Stomach (tissue), 4 donors: ENCODE measurements at regions not wholly inside any gene's neighbourhood (a gene's known extent, or its start where the extent isn't known, plus 50 kb on each side); places are given as distances from the start of the nearest gene placed in this dataset.

ENCODE experiments used
- EP300 ChIP-seq: sonication (generic); formaldehyde crosslinking; IDR thresholded peaks from one replicate; pipeline ENCODE4 v1.6.1; 2017; ENCODE audit warnings: antibody characterized with exemption
- POLR2A ChIP-seq, 4 donors: fragments of 450-650 bp; IDR thresholded peaks; one replicate each; pipeline ENCODE4 v1.6.1; 2016; ENCODE audit warnings: antibody characterized with exemption in 4 of 4, control low read depth in 2 of 4, mild to moderate bottlenecking in 1 of 4, moderate library complexity in 1 of 4
- POLR2AphosphoS5 ChIP-seq, 3 donors: sonication (generic); formaldehyde crosslinking; IDR thresholded peaks; one replicate each; pipeline ENCODE4 v1.6.1; 2016; ENCODE audit warnings: antibody characterized with exemption in 3 of 3
- TF ChIP-seq, protein P1 (sequence below), 7 experiments: fragments of 450-650 bp in 4 of 7; fragments of 200-600 bp in 3 of 7; sonication (generic) in 3 of 7; IDR thresholded peaks; one replicate each; pipeline ENCODE4 v1.5.1; 2016 to 2019; ENCODE audit warnings: antibody characterized with exemption in 7 of 7, control low read depth in 2 of 7, mild to moderate bottlenecking in 1 of 7

DNA sequence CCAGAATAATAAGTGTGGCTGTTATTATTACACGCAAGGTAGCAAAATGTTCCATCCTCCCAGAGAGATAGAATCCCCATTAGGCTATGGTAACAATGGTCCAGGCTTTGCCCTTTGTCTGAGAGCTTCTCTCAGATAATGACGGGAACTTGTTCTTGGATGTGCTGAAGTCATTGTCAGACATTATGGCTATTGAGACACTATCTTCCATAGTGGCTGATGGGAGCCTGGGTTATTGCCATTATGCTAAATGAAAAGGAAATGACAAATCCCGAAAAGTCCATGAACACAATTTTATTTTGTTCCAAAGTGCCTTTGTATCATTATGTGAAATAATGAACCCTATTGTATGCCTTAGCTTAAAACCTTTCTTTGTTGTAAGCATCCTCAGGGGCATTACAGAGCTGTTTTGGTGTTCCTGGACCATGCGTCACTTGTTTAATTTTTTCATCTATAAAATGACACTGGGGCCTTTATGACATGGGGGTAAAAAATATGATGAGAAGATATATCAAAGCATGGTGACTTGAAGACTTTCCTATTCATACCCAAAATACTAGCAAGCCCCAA lies 218.5 kb downstream of the KCNS3 start:
- TF ChIP-seq, protein P1, sequence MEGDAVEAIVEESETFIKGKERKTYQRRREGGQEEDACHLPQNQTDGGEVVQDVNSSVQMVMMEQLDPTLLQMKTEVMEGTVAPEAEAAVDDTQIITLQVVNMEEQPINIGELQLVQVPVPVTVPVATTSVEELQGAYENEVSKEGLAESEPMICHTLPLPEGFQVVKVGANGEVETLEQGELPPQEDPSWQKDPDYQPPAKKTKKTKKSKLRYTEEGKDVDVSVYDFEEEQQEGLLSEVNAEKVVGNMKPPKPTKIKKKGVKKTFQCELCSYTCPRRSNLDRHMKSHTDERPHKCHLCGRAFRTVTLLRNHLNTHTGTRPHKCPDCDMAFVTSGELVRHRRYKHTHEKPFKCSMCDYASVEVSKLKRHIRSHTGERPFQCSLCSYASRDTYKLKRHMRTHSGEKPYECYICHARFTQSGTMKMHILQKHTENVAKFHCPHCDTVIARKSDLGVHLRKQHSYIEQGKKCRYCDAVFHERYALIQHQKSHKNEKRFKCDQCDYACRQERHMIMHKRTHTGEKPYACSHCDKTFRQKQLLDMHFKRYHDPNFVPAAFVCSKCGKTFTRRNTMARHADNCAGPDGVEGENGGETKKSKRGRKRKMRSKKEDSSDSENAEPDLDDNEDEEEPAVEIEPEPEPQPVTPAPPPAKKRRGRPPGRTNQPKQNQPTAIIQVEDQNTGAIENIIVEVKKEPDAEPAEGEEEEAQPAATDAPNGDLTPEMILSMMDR (IDR thresholded peaks at IDR 0.05), result no peak
- no peak for TF ChIP-seq EP300
- no peak for TF ChIP-seq POLR2AphosphoS5 (IDR thresholded peaks at IDR 0.05)
- no peak for TF ChIP-seq POLR2A (IDR thresholded peaks at IDR 0.05)
